H7 (cell line): ENCODE measurements at regions not wholly inside any gene's neighbourhood (a gene's known extent, or its start where the extent isn't known, plus 50 kb on each side); places are given as distances from the start of the nearest gene placed in this dataset.

Experiments
- DNase-seq: peaks from one replicate; pipeline ENCODE4 v3.0.0; 2012
- H3K27me3 ChIP-seq: 2 replicates; pipeline ENCODE4 v1.6.0; 2011; ENCODE audit warnings: mild to moderate bottlenecking, low read length; ENCODE audit not compliant: control insufficient read depth, insufficient read depth
- H3K36me3 ChIP-seq: replicated peaks from 2 replicates; pipeline ENCODE4 v1.5.1; 2011; ENCODE audit warnings: low read length; ENCODE audit not compliant: control insufficient read depth, insufficient read depth
- H3K4me3 ChIP-seq: 2 replicates; pipeline ENCODE4 v1.5.1; 2011; ENCODE audit warnings: low read depth, mild to moderate bottlenecking, control low read depth, low read length, moderate library complexity; ENCODE audit not compliant: insufficient read depth

DNA sequence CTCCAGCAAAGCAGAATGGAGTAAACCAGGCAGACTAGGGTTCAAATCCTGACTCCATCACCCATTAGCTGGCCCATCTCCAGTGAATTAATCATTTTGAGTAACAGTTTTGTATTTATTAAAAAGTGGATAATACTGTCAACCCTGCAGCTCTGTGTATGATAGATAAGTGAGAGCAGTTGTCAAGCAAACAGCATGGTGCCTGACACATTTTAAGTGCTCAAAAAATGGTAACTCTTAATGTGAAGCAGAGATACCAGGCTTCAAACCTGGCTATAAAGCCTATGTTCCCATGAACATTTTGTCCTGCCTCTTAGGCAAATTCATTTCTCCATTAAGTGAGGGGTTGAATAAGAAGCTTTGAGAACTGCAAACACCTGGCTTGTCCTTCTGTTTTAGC is 409.6 kb downstream of the TBC1D4 start:
- Histone ChIP-seq H3K36me3 (no peaks in the 10 kb centered on the region), H3K27me3 (no peaks in the 10 kb centered on the region), H3K4me3 (no peak overlapping the region)
- no peak for DNase-seq

DNA sequence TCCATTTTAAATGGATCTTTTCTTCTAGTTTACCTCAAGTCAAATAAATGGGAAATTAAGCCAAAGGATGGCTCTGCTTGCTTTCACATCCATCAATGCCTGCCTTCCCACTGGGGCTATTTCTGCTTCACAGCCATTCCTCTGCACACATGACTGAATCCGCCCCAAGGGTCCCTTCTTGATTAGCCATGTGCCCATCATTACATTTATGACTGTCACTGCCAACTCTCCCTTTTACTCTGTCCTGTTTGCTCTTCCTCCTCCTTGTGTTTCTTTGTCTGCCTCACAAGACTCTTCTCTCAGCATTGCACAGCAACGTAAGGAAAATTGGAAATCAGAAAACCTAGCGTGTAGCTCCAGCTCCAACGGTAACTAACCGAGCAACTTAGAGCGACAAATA is 410.2 kb downstream of the TBC1D4 start:
- Histone ChIP-seq H3K27me3 (no peaks in the 10 kb centered on the region), H3K4me3 (no peak overlapping the region), H3K36me3 (no peaks in the 10 kb centered on the region)
- DNase-seq = no peak

DNA sequence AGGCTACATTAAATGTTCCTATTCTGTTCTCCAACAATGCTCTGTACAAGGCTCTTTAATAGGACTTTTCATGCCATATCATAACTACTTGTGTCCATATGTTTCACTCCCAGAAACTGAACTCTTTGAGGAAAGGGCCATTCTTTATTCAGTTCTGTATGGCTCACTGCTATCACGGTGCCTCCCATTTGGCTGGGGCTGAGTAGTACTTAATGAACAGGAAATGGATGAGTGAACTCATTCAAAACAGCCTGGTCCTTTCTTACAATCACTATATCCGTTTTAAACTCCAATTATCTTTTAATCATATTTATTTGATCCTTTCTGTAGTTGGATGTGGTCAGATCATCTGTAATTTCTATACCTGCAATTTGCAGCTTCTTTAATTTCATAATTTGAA is 410.6 kb downstream of the TBC1D4 start:
- Histone ChIP-seq H3K36me3 (no peaks in the 10 kb centered on the region), H3K4me3 (no peak overlapping the region), H3K27me3 (no peaks in the 10 kb centered on the region)
- DNase-seq = no peak

GRCh38 chr13:75061909-75062308 is 420.1 kb downstream of the TBC1D4 start:
- no peak for DNase-seq
- H3K27me3 ChIP-seq = no peaks in the 10 kb centered on the region
- no peak overlapping the region for H3K4me3 ChIP-seq
- no peaks in the 10 kb centered on the region for H3K36me3 ChIP-seq

GRCh38 chr13:75055296-75055695 is 426.7 kb downstream of the TBC1D4 start:
- Histone ChIP-seq H3K36me3 (no peaks in the 10 kb centered on the region), H3K4me3 (no peak overlapping the region), H3K27me3 (no peaks in the 10 kb centered on the region)
- DNase-seq = no peak

GRCh38 chr13:75052616-75053015 is 429.4 kb downstream of the TBC1D4 start:
- H3K4me3 ChIP-seq = no peak overlapping the region
- no peaks in the 10 kb centered on the region for H3K27me3 ChIP-seq
- no peak for DNase-seq
- H3K36me3 ChIP-seq = no peaks in the 10 kb centered on the region

GRCh38 chr13:75050419-75051046 is 431.4 kb downstream of the TBC1D4 start:
- no peaks in the 10 kb centered on the region for H3K36me3 ChIP-seq
- DNase-seq = no peak
- H3K27me3 ChIP-seq = no peaks in the 10 kb centered on the region
- no peak overlapping the region for H3K4me3 ChIP-seq

DNA sequence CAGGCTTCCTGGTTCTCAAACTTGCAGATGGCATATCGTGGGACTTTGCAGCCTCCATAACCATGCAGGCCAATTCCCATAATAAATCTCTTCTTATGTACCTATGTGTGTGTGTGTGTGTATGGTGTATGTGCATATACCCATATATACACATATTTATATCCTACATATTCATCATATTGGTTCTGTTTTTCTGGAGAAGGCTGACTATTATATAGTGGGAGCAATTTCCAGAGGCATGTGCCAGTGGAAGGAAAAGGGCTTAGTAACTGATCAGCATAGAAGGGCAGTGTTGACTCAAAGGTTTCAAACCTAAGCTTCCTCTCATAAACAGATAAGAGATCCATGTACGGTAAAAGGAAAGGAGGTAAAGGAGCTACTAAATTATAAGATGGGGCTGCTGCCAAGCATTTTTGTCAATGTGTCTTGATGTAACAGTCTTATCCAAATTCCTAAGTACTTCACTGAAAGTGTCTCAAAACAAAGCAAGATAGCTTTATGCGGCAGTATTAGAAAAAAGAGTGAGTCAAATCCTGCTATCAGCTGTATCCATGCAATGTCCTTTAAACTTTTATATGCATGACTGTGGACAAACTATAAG is 432.1 kb downstream of the TBC1D4 start:
- no peaks in the 10 kb centered on the region for H3K27me3 ChIP-seq
- DNase-seq = no peak
- no peak overlapping the region for H3K4me3 ChIP-seq
- no peaks in the 10 kb centered on the region for H3K36me3 ChIP-seq

DNA sequence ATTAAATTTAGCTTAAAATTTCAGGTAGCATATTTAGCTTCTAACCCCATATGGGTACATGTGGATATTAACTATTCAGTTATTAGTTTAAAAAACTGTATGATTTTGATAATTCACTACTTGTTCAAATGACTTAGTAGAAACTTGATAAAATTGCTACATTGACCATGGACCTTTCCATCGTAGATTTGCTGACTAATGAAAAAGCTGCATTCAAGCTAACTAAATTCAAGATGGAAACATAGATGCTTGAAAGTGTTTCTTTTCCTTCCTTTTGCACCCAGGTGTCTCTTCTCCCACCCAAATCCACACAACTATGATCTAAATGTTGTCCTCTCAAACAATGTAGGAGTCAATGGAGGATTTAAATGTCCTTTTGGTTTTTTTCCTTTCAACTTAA is 439.2 kb downstream of the TBC1D4 start:
- Histone ChIP-seq H3K4me3 (no peak overlapping the region), H3K27me3 (no peaks in the 10 kb centered on the region)

DNA sequence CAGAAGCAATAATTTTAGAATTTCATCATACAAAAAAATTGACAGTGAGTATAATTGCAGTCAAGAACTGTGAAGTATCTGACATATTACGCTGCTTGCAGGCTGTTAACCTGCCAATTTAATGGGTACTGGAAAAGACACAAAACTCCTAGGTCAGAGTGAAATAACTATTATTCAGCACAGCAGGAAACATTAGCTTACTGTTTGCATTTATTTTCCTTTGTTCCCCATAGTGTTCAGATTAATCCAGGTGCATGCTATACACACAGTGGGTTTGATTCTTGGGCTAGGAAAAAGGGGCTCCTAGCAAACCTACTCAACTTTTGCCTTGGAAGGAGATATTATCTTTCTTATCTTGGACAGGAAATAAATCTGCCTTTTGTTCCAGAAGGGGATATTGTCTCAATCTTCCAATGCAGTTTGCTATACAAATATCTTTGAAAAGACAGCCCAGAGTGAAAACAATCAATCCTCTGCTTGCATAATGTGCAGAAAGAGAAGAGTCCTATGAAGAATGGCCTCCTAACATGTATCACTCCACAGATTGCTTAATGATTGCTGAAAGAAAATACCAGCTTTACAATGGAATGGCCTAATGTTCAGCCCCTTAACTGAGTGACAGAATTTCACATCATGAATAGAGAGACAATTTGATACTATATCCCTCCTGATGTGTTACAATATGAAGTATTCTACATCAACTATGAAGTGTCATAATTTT is 443.4 kb downstream of the TBC1D4 start:
- no peaks in the 10 kb centered on the region for H3K36me3 ChIP-seq
- no peaks in the 10 kb centered on the region for H3K27me3 ChIP-seq
- no peak for DNase-seq
- H3K4me3 ChIP-seq = no peak overlapping the region

More for the DNA sequence above, 439.2 kb downstream of the TBC1D4 start:
- H3K36me3 ChIP-seq = no peaks in the 10 kb centered on the region
- DNase-seq = no peak

DNA sequence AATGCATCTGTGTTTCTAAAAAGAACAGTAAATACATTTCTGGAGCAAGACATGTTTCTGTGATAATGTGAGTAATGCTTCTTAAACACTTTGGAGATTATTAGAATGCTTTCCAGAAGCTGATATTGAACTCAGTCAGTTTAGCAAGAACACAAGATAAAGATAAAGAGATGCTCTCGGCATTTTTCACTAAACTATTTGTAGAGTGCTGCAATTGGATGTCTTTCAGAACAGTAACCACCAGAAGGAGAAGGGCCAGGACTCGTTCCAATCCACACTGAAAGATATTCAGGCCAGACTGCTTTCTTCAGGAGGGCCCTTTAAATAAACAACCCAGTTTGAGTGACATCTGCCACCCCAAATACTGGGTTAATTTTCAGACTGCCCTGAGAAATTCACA is 456.0 kb downstream of the TBC1D4 start:
- H3K27me3 ChIP-seq = no peaks in the 10 kb centered on the region
- H3K36me3 ChIP-seq = no peaks in the 10 kb centered on the region
- no peak for DNase-seq
- no peak overlapping the region for H3K4me3 ChIP-seq

- Histone ChIP-seq H3K27me3 (no peaks in the 10 kb centered on the region), H3K36me3 (no peaks in the 10 kb centered on the region), H3K4me3 (no peak overlapping the region)
- DNase-seq = no peak
Observed at GRCh38 chr13:75024602-75025001, 457.4 kb downstream of the TBC1D4 start.

DNA sequence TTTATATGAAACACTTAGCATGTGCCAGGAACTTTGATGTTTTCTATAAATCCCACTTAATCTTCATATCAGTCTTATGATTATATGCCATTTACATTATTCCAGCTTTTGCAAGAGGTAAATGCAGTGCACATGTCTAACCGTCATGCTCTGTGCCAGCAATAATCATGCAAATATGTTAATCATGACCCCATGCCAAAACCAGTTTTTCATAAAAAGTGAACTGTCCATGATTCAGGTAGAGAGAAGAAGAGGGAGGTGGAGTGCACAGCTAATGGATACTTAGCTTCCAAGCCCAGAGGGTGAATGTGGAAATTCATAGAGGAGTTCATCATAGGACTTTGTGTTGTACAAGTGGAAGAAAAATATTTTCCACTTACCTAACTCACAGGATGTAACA is 458.4 kb downstream of the TBC1D4 start:
- DNase-seq = no peak
- Histone ChIP-seq H3K27me3 (no peaks in the 10 kb centered on the region), H3K36me3 (no peaks in the 10 kb centered on the region), H3K4me3 (no peak overlapping the region)

DNA sequence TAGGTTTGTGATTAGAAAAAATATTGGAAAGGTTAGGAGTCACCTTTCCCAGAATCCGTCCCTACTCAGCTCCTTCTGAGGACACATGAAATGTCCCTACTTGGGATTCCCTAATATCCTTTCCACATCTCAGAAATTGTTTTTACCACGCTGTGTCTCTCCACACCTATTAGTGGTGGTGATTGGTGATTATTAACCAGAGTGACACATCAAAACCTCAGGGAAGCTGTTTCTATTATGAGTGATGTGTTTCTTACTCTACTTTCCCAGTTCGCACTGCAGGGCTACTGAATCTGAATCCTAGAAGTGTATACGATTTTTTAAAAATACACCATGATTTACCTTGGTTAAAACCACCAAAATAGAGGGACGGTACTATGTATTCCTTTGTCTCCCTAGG is 460.8 kb downstream of the TBC1D4 start:
- H3K27me3 ChIP-seq = no peaks in the 10 kb centered on the region
- DNase-seq = no peak
- no peaks in the 10 kb centered on the region for H3K36me3 ChIP-seq
- H3K4me3 ChIP-seq = no peak overlapping the region

DNA sequence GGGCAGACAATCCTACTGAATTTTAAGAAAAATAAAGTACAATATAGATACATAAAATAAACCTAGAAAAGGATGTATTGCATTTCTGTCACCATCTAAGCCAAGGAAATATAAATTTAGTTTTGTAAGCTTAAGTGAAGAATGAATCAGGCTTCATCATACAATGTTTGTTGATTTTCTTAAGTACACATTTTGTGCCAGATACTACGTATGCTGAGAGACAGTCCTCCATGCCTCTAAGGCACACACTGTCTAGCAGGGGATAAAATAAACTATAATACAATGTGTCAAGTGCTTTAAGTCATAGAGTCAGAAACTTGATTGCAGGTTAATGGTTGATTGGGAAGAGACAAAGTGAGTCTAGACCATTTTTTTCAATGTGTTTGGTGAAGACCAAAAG is 465.7 kb downstream of the TBC1D4 start:
- Histone ChIP-seq H3K4me3 (no peak overlapping the region), H3K36me3 (no peaks in the 10 kb centered on the region), H3K27me3 (no peaks in the 10 kb centered on the region)
- DNase-seq = no peak
